Psoas muscle (tissue), 7 donors: ENCODE measurements at regions not wholly inside any gene's neighbourhood (a gene's known extent, or its start where the extent isn't known, plus 50 kb on each side); places are given as distances from the start of the nearest gene placed in this dataset.

Experiments used
- ATAC-seq, 4 donors: fragments of 200-7000 bp; cut with Tn5 transposase; one replicate each; pipeline ENCODE4 v1.9.1; 2020; ENCODE audit warnings: moderate library complexity in 3 of 4, mild to moderate bottlenecking in 2 of 4
- DNase-seq, 2 donors: peaks; one replicate each; pipeline ENCODE4 v3.0.0-alpha.2; 2020
- H3K27ac ChIP-seq: fragments of 200-600 bp; one replicate; pipeline ENCODE4 v1.8.0; 2022
- H3K27me3 ChIP-seq, 3 donors: fragments of 200-600 bp in 1 of 3; one replicate each; pipeline versions ENCODE4 v1.6.1 to v1.8.0; 2013 to 2022; ENCODE audit warnings: low read length in 2 of 3, mild to moderate bottlenecking in 2 of 3, moderate library complexity in 1 of 3; ENCODE audit not compliant: insufficient read depth in 3 of 3
- H3K36me3 ChIP-seq, 2 donors: fragments of 200-600 bp in 1 of 2; one replicate each; pipeline versions ENCODE4 v1.6.1 to v1.8.0; 2013 to 2022; ENCODE audit warnings: low read depth in 1 of 2, mild to moderate bottlenecking in 1 of 2, moderate library complexity in 1 of 2; ENCODE audit not compliant: insufficient read depth in 1 of 2
- H3K4me1 ChIP-seq: fragments of 200-600 bp; one replicate; pipeline ENCODE4 v1.8.0; 2022
- H3K4me3 ChIP-seq: fragments of 200-600 bp; one replicate; pipeline ENCODE4 v1.8.0; 2022; ENCODE audit warnings: mild to moderate bottlenecking
- H3K9me3 ChIP-seq: fragments of 200-600 bp; one replicate; pipeline ENCODE4 v1.8.0; 2022
- CTCF ChIP-seq: fragments of 200-600 bp; IDR thresholded peaks from one replicate; pipeline ENCODE4 v1.8.0; 2022; ENCODE audit warnings: antibody characterized with exemption
- WGBS, 3 donors: extraction: QIAGEN DNeasy Blood & Tissue Kit; methylation state at CpG; one replicate each; pipeline versions ENCODE4 v1.1.6 to v1.1.7; 2013; 5-methylcytosine and 5-hydroxymethylcytosine counted together
- intact Hi-C, 2 donors: fragments of 100-400 bp; cut with DNase I; formaldehyde crosslinking; loops; one replicate each; pipeline versions ENCODE4 v1.11.0 to v1.14.2; 2022
- donor health status: healthy with polysubstance abuse.
- donor health status: DM: no; HTN: no; CAD: no; lungs with moderate emphysema.
- donor health status: Bipolar disorder and iron deficiency.
- donor health status: healthy.
- donor health status: DM: yes; HTN: yes; CAD: no.
- donor health status: DM: no; HTN: no; CAD: no.
- donor health status: DM: yes; HTN: yes; CAD: no.

- H3K27me3 ChIP-seq: peaks cover 0 to 2% (median 0%) of the 10 kb centered on the region in 3 donors
- WGBS, 3 donors: 36 to 46% (median 41%) methylated on average over 2 of the region's 2 CpGs
- no peaks in the 10 kb centered on the region for H3K36me3 ChIP-seq
- no peak overlapping the region for H3K27ac ChIP-seq
- H3K4me1 ChIP-seq: no peaks in the 10 kb centered on the region
- ATAC-seq (no peak), DNase-seq (no peak)
- no peaks in the 10 kb centered on the region for H3K9me3 ChIP-seq
- H3K4me3 ChIP-seq: no peak overlapping the region
- TF ChIP-seq CTCF: no peak
- intact Hi-C loops: no loop called here
Measured at GRCh38 chr2:66122516-66122915, 312.4 kb upstream of the MEIS1 start.

GRCh38 chr2:66121946-66122345 lies 313.0 kb upstream of the MEIS1 start:
- no peak for TF ChIP-seq CTCF

GRCh38 chr2:66113988-66114625 lies 320.8 kb upstream of the MEIS1 start:
- DNase-seq (no peak), ATAC-seq (no peak)
- H3K36me3 ChIP-seq: no peaks in the 10 kb centered on the region
- H3K27ac ChIP-seq: no peak overlapping the region
- intact Hi-C loops: no loop called here
- H3K4me1 ChIP-seq: no peaks in the 10 kb centered on the region
- 89 to 92% (median 89%) methylated on average over 2 of the region's 2 CpGs for WGBS, 3 donors
- no peaks in the 10 kb centered on the region for H3K9me3 ChIP-seq
- no peak overlapping the region for H3K4me3 ChIP-seq
- no peaks in the 10 kb centered on the region for H3K27me3 ChIP-seq
- TF ChIP-seq CTCF: no peak

More at GRCh38 chr2:66121946-66122345, 313.0 kb upstream of the MEIS1 start:
- Histone ChIP-seq H3K4me3 (no peak overlapping the region), H3K36me3 (no peaks in the 10 kb centered on the region), H3K4me1 (no peaks in the 10 kb centered on the region), H3K27me3 (peaks cover 0 to 2% (median 0%) of the 10 kb centered on the region in 3 donors), H3K9me3 (no peaks in the 10 kb centered on the region), H3K27ac (no peak overlapping the region)
- intact Hi-C loops: no loop called here
- DNase-seq: no peak
- WGBS, 3 donors: 63 to 67% (median 67%) methylated on average over 3 of the region's 3 CpGs
- no peak for ATAC-seq

GRCh38 chr2:66111706-66112105 lies 323.2 kb upstream of the MEIS1 start:
- Histone ChIP-seq H3K36me3 (no peaks in the 10 kb centered on the region), H3K27me3 (no peaks in the 10 kb centered on the region), H3K9me3 (no peaks in the 10 kb centered on the region), H3K4me1 (no peaks in the 10 kb centered on the region), H3K4me3 (no peak overlapping the region), H3K27ac (no peak overlapping the region)
- TF ChIP-seq CTCF: no peak
- WGBS, 3 donors: 88 to 90% (median 89%) methylated on average over 7 of the region's 7 CpGs
- DNase-seq: no peak
- intact Hi-C loops: no loop called here
- no peak for ATAC-seq

- no peak for TF ChIP-seq CTCF
- no peak overlapping the region for H3K4me3 ChIP-seq
- intact Hi-C loops: no loop called here
- DNase-seq (no peak), ATAC-seq (no peak)
- 64 to 69% (median 69%) methylated on average over 2 of the region's 2 CpGs for WGBS, 3 donors
- no peaks in the 10 kb centered on the region for H3K4me1 ChIP-seq
- H3K36me3 ChIP-seq: no peaks in the 10 kb centered on the region
- no peaks in the 10 kb centered on the region for H3K9me3 ChIP-seq
- H3K27me3 ChIP-seq: no peaks in the 10 kb centered on the region
- H3K27ac ChIP-seq: no peak overlapping the region
Measured at GRCh38 chr2:66110608-66111007, 324.3 kb upstream of the MEIS1 start.
